SU-DHL-6 (cell line): ENCODE measurements at regions not wholly inside any gene's neighbourhood (a gene's known extent, or its start where the extent isn't known, plus 50 kb on each side); places are given as distances from the start of the nearest gene placed in this dataset.

Experiments
- EZH2phosphoT487 ChIP-seq: fragments of 200-600 bp; sonication (generic), shearing (Covaris generic); conservative IDR thresholded peaks from 2 replicates; pipeline ENCODE4 v1.6.1; 2018; ENCODE audit warnings: mild to moderate bottlenecking, antibody characterized with exemption, low read length, moderate library complexity, mixed read lengths
- TF ChIP-seq, protein P1 (sequence below): fragments of 200-600 bp; sonication (generic); IDR thresholded peaks from one replicate; pipeline ENCODE4 v1.5.1; 2017; ENCODE audit warnings: antibody characterized with exemption, mild to moderate bottlenecking, low read length, moderate library complexity; ENCODE audit not compliant: insufficient read depth, poor library complexity, severe bottlenecking

DNA sequence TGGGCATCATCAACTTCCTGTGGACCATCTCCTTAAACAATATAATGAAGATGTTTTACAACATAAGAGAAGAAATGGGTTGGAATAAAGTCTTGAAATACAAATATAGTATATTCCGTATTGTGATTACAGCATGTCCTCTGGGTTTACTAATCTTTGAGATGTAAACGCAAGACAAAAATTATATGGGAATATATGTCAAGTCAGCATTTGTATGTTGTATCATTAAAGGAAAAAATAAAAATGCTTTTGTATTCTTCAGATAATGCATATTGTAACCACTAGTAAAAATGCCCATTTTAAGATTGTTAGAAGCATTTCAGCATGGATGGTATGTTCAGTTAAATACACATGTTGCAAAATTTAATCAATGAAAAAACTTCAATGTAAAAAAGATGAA, 893.3 kb downstream of the FLRT2 start:
- TF ChIP-seq, protein P1, sequence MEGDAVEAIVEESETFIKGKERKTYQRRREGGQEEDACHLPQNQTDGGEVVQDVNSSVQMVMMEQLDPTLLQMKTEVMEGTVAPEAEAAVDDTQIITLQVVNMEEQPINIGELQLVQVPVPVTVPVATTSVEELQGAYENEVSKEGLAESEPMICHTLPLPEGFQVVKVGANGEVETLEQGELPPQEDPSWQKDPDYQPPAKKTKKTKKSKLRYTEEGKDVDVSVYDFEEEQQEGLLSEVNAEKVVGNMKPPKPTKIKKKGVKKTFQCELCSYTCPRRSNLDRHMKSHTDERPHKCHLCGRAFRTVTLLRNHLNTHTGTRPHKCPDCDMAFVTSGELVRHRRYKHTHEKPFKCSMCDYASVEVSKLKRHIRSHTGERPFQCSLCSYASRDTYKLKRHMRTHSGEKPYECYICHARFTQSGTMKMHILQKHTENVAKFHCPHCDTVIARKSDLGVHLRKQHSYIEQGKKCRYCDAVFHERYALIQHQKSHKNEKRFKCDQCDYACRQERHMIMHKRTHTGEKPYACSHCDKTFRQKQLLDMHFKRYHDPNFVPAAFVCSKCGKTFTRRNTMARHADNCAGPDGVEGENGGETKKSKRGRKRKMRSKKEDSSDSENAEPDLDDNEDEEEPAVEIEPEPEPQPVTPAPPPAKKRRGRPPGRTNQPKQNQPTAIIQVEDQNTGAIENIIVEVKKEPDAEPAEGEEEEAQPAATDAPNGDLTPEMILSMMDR, result no peak
- TF ChIP-seq EZH2phosphoT487, result no peak
